Psoas muscle (tissue), 7 donors: ENCODE measurements at regions not wholly inside any gene's neighbourhood (a gene's known extent, or its start where the extent isn't known, plus 50 kb on each side); places are given as distances from the start of the nearest gene placed in this dataset.

Experiments used
- ATAC-seq, 4 donors: fragments of 200-7000 bp; cut with Tn5 transposase; one replicate each; pipeline ENCODE4 v1.9.1; 2020; ENCODE audit warnings: moderate library complexity in 3 of 4, mild to moderate bottlenecking in 2 of 4
- DNase-seq, 2 donors: peaks; one replicate each; pipeline ENCODE4 v3.0.0-alpha.2; 2020
- H3K27ac ChIP-seq: fragments of 200-600 bp; one replicate; pipeline ENCODE4 v1.8.0; 2022
- H3K27me3 ChIP-seq, 3 donors: fragments of 200-600 bp in 1 of 3; one replicate each; pipeline versions ENCODE4 v1.6.1 to v1.8.0; 2013 to 2022; ENCODE audit warnings: low read length in 2 of 3, mild to moderate bottlenecking in 2 of 3, moderate library complexity in 1 of 3; ENCODE audit not compliant: insufficient read depth in 3 of 3
- H3K36me3 ChIP-seq, 2 donors: fragments of 200-600 bp in 1 of 2; one replicate each; pipeline versions ENCODE4 v1.6.1 to v1.8.0; 2013 to 2022; ENCODE audit warnings: low read depth in 1 of 2, mild to moderate bottlenecking in 1 of 2, moderate library complexity in 1 of 2; ENCODE audit not compliant: insufficient read depth in 1 of 2
- H3K4me1 ChIP-seq: fragments of 200-600 bp; one replicate; pipeline ENCODE4 v1.8.0; 2022
- H3K4me3 ChIP-seq: fragments of 200-600 bp; one replicate; pipeline ENCODE4 v1.8.0; 2022; ENCODE audit warnings: mild to moderate bottlenecking
- H3K9me3 ChIP-seq: fragments of 200-600 bp; one replicate; pipeline ENCODE4 v1.8.0; 2022
- WGBS, 3 donors: extraction: QIAGEN DNeasy Blood & Tissue Kit; methylation state at CpG; one replicate each; pipeline versions ENCODE4 v1.1.6 to v1.1.7; 2013; 5-methylcytosine and 5-hydroxymethylcytosine counted together
- intact Hi-C, 2 donors: fragments of 100-400 bp; cut with DNase I; formaldehyde crosslinking; loops; one replicate each; pipeline versions ENCODE4 v1.11.0 to v1.14.2; 2022
- TF ChIP-seq, protein P1 (sequence below): fragments of 200-600 bp; IDR thresholded peaks from one replicate; pipeline ENCODE4 v1.8.0; 2022; ENCODE audit warnings: antibody characterized with exemption
- donor health status: healthy with polysubstance abuse.
- donor health status: DM: no; HTN: no; CAD: no; lungs with moderate emphysema.
- donor health status: Bipolar disorder and iron deficiency.
- donor health status: healthy.
- donor health status: DM: yes; HTN: yes; CAD: no.
- donor health status: DM: no; HTN: no; CAD: no.
- donor health status: DM: yes; HTN: yes; CAD: no.

DNA sequence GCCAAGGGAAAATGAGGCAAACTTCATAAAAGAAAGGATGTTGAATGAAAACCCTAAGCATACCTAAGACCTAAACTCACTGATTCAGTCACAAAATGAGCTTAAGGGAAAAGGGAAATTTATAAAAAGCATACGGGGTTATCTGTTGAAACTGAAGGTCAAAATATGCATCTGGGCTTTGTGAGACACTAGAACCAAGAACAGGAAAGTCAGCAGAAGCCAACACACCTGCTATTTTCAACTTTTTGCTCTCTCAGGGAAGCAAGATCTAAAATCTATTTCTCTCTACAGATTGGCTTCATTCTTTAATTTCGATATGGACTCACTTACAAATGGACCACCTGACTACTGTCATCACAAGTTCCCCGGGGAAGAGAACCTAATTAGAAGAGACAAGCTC lies 338.6 kb upstream of the NECTIN3 start:
- TF ChIP-seq, protein P1, sequence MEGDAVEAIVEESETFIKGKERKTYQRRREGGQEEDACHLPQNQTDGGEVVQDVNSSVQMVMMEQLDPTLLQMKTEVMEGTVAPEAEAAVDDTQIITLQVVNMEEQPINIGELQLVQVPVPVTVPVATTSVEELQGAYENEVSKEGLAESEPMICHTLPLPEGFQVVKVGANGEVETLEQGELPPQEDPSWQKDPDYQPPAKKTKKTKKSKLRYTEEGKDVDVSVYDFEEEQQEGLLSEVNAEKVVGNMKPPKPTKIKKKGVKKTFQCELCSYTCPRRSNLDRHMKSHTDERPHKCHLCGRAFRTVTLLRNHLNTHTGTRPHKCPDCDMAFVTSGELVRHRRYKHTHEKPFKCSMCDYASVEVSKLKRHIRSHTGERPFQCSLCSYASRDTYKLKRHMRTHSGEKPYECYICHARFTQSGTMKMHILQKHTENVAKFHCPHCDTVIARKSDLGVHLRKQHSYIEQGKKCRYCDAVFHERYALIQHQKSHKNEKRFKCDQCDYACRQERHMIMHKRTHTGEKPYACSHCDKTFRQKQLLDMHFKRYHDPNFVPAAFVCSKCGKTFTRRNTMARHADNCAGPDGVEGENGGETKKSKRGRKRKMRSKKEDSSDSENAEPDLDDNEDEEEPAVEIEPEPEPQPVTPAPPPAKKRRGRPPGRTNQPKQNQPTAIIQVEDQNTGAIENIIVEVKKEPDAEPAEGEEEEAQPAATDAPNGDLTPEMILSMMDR = no peak
- Histone ChIP-seq H3K27ac (no peak overlapping the region), H3K4me1 (no peaks in the 10 kb centered on the region), H3K4me3 (no peak overlapping the region), H3K27me3 (no peaks in the 10 kb centered on the region), H3K36me3 (no peaks in the 10 kb centered on the region), H3K9me3 (no peaks in the 10 kb centered on the region)
- ATAC-seq (no peak), DNase-seq (no peak)
- intact Hi-C loops = no loop called here
- WGBS, 3 donors = 66 to 77% (median 69%) methylated on average over 3 of the region's 3 CpGs

DNA sequence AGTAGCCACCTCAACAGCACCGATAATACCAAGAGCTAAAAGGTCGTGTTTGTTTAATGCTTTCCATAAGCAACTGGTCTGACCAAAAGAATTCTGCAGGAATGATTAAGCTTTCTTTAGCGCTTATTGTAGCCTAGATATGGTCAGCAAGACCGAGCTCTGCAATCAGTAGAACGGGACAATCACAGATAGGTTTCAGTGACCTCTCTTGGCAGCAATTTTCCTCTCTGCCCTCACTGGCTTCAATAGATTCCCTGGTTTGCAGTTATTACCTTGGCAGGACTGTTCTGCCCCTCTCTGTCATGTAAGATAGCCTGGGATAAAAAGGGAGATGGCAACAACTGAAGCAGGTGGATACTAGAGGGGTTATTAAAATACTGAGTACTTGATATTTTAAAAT lies 337.1 kb upstream of the NECTIN3 start:
- no peaks in the 10 kb centered on the region for H3K9me3 ChIP-seq
- H3K27ac ChIP-seq = no peak overlapping the region
- intact Hi-C loops = no loop called here
- no peaks in the 10 kb centered on the region for H3K27me3 ChIP-seq
- DNase-seq (no peak), ATAC-seq (no peak)
- 81 to 86% (median 82%) methylated on average over 5 of the region's 5 CpGs for WGBS, 3 donors
- no peaks in the 10 kb centered on the region for H3K36me3 ChIP-seq
- no peaks in the 10 kb centered on the region for H3K4me1 ChIP-seq
- H3K4me3 ChIP-seq = no peak overlapping the region
- TF ChIP-seq, protein P1 = no peak

DNA sequence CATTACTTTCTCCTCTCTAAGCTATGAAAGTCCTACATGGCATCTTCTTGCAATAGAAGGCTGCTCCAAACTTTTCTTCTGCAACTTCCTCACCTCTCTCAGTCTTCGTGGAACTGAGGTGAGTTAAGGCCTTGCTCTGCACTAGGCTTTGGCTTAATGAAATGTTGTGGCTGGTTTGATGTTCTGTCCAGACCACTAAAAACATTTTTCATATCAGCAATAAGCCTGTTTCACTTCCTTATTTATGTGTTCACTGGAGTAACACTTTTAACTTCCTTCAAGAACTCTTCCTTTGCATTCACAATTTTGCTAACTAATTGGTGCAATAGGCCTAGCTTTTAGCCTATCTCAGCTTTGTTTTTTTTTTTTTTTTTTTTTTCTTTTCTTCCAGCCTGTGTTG lies 335.3 kb upstream of the NECTIN3 start:
- Histone ChIP-seq H3K4me1 (no peaks in the 10 kb centered on the region), H3K4me3 (no peak overlapping the region), H3K36me3 (no peaks in the 10 kb centered on the region), H3K27ac (no peak overlapping the region), H3K27me3 (no peaks in the 10 kb centered on the region), H3K9me3 (no peaks in the 10 kb centered on the region)
- WGBS, 3 donors = 68 to 79% (median 72%) methylated on average over 1 of the region's 1 CpG
- DNase-seq = no peak
- intact Hi-C loops = no loop called here
- ATAC-seq = no peak
- TF ChIP-seq, protein P1 = no peak

DNA sequence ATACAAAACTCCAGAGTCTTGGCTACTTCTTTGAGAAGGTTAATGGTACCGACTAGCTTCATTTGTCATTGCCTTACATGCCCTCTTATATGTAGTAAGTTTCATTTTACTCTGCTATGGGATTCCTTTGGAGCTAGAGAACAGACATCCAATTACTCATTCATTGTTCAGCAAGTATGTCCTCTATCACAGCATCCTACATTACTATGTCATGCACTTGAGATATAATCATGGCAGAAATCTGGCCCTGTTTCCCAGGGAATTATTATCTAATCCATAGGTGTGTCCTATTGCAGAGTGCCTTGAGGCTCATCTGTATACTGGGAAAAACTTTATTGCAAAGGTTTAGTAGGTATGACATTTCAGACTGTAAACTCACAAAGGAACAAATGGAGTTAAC lies 333.1 kb upstream of the NECTIN3 start:
- ATAC-seq (no peak), DNase-seq (no peak)
- 74 to 95% (median 86%) methylated on average over 1 of the region's 1 CpG for WGBS, 3 donors
- no peak overlapping the region for H3K27ac ChIP-seq
- no peak overlapping the region for H3K4me3 ChIP-seq
- intact Hi-C loops = no loop called here
- TF ChIP-seq, protein P1 = no peak
- no peaks in the 10 kb centered on the region for H3K9me3 ChIP-seq
- no peaks in the 10 kb centered on the region for H3K36me3 ChIP-seq
- no peaks in the 10 kb centered on the region for H3K27me3 ChIP-seq
- H3K4me1 ChIP-seq = no peaks in the 10 kb centered on the region

DNA sequence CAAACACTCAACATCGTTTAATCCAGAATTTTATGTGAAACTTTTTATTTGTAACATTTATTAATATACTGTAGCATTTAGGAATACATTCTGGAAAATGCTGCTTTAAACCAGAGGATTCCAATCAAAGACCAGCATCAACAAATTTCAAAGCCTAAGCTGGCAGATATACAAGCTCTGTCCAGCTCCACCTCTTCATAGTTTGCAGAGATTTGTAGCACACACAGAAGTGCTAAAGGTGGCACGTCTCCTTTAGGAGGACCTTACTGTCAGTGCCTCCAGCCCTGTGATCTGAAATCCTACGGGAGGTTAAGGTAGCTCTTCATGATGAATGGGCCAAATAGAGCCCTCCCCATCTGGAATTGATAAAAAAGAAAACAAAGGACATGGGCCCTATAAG lies 329.7 kb upstream of the NECTIN3 start:
- TF ChIP-seq, protein P1 = no peak
- H3K9me3 ChIP-seq = peaks cover 3% of the 10 kb centered on the region
- no peaks in the 10 kb centered on the region for H3K4me1 ChIP-seq
- H3K4me3 ChIP-seq = no peak overlapping the region
- no peak overlapping the region for H3K27ac ChIP-seq
- 54 to 67% (median 67%) methylated on average over 3 of the region's 3 CpGs for WGBS, 3 donors
- intact Hi-C loops = no loop called here
- ATAC-seq (no peak), DNase-seq (no peak)
- no peaks in the 10 kb centered on the region for H3K27me3 ChIP-seq
- H3K36me3 ChIP-seq = no peaks in the 10 kb centered on the region
